NCI-H146 (cell line): ENCODE measurements at regions not wholly inside any gene's neighbourhood (a gene's known extent, or its start where the extent isn't known, plus 50 kb on each side); places are given as distances from the start of the nearest gene placed in this dataset.
A peak's percentile ranks its signal among the peaks of the same experiment; 100 is the strongest.

Experiments
- DNase-seq: peaks from one replicate; lab custom pipeline; 2025; lab: John Stamatoyannopoulos, UW

DNA sequence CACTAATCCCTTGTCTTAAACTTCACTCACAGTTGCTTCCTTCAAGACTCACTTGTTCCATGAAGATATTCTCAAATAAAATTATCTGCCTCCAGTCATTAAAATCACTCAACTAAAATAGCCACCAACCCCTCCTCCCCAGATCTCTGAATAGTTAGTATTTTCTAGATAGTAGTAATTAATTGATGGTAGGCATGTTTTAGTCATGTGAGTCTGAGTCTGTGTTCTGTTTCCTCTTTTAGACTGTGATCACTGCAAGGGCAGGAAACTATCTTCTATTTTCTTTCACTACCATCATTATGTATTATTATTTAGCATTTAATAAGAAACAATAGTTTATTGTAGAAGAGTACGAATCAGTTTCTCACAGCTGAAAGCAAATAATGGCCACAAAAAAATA is 1080.5 kb downstream of the IGSF11 start:
- DNase-seq, result no peak

DNA sequence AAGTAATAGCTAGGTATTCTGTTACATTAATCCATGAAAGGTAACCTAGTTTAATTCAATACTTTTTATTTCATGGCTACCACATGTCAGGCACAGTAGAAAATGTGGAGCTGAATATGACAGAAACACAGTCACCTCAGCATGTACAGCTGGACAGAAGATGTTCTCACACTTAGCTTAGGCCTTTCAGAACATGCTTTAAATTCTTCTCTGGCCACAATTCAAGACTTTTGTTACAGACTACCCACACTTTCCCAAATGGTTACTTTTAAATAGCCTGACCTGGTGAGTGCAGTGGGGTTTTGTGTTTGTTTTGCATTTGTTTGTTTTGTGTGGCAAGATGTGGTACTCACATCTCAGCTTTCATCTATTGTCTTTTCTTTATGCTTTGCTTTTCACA is 1079.5 kb downstream of the IGSF11 start:
- DNase-seq, result no peak

DNA sequence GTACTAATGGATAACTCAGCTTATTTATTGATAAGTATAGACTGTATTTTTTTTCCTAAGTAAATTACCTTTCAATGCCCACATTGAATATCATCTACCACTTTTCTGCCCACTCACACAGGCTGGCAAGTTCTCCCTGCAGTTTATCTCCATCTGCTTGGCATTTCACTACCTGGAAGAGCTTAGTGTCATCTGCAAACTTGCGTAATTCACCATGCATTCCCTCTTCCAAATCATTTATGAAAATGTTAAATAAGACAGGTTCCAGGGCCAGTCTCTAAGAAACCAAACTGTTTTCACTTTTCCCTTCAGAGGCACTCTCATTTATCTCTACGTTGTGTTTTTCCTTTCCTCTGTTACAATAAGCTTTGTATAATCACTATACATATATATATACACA is 1076.6 kb downstream of the IGSF11 start:
- no peak for DNase-seq

DNA sequence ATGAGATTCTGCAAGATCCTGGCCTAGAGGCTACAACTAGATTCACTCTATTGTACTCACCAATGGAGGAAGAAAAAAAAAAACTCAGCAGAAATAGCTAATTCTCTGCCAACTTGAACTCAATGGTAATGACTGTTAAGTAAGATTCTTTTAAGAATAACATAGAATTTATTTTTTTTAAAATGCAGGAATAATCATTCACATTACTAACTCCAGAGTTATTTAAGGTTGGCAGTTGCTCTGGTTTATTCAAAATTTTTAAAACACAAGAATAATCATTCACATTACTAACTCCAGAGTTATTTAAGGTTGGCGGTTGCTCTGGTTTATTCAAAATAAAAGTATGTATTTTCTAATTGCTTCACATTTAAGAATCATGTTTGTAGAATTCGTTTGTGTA is 1071.9 kb downstream of the IGSF11 start:
- DNase-seq, result no peak

DNA sequence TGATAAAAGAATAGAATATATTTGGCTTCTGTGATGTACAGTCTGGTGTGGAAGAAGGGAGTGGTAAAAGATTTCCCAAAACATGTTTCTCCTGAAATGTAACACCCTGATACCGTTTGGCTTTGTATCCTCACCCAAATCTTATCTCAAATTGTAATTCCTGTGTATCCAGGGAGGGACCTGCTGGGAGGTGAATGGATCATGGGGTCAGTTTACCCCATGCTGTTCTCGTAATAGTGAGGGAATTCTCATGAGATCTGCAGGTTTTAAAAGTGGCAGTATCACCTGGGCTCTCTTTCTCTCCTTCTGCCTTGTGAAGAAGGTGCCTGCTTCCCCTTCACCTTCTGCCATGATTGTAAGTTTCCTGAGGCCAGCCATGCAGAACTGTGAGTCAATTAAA is 1070.8 kb downstream of the IGSF11 start:
- DNase-seq, result no peak

DNA sequence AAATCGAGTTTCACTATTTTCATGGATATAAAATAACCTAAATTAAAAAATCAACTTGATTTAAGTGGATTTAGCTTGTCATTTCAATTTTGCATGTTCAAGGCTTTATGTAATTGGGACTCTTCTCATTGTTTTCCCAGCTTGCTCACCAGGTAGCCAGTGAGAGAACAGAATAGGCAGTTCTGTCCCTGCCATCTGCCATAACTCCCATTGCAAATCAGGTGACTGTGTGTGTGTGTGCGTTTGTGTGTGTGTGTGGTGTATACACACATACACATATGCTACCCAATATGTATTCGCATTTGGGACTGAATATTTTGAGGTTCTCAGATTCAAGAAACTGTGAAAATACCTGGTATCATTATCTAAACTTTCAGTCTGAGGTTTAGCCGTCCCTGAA is 1069.8 kb downstream of the IGSF11 start:
- no peak for DNase-seq

DNA sequence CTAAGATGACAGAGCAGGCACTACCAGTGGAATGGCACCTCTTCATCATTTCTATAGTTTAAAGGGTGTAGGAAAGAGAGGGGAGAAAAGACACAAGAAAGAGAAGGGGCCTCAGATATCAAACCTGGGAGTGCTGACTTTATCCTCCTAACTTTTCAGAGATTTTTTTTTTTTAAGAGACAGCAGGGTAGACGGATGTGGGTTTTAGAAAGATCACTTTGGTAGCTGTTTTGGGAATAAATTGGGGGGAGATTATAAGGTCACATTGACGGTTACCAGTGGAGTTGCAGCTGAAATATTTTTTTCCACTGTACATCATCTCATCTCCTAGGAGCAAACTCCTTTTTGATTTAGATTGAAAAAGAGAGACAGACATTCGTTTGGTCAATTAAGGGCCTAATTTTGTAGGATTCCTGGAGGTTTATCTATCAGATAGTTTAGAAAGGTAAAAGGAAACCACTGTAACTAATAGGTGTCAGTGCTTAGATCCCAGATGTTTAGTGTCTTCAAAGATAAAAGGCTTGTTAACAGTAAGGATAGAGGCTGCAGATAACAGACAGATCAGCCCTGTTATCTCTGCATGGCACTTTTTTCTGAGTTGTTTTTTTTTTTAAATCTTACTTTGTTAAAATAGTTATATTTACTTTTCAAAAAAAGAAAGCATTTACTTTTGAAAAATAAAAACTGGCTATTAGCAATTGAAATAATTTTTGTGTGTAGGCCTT is 1057.0 kb downstream of the IGSF11 start:
- DNase-seq, result no peak

DNA sequence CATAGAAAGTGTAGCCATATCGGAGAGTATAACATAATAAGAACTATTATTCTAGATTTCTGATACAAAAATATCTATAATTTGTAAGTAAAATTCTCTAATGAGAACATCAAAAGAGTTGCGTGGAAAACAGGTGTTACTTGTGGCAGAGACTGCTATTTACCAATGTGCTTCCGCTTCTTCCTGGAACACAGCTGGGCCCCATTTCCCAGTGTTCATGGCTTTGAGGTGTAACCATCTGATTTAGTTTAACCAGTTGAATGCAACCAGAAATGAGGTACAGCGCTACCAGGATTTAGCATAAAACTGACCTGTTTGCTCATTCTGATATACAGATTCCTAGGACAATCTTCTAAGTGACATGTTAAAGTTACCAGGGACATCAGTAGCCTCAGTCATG is 1055.2 kb downstream of the IGSF11 start:
- no peak for DNase-seq

DNA sequence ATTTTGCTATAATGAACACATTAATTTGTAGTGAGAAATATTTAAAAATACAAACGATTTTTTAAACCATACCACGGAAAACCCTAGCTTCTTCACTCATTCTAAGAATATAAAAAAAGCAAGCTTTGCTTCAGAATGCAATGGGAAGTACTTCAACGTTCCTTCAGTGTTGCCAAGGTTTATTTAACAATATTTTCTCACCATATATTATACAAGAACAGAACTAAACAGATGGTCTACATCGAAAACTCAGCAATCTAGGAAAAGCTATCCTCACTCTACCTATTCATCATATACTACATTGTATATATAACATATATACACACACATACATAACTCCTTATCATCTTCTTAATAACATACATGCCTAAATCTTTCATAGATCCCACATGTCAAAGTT is 1047.4 kb downstream of the IGSF11 start:
- DNase-seq, result no peak

DNA sequence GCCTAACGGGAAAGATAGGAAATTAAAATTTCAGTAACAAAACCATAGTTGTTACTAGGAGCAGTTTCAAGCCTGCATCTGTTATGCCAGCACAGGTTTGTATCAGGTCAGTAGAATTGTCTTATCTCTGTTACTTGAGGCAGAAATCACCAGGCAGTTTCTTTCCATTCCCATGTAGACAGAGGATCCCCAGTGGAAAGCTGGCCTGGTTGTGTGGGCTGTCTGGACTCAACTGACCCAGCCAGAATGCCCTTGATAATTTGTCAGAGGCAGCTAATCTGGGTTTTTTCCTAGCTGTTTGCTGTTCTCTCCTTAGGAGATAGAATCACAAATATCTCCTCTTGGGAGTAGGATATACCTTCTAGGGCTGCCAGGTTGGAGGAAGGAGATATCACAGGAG is 1044.7 kb downstream of the IGSF11 start:
- no peak for DNase-seq

DNA sequence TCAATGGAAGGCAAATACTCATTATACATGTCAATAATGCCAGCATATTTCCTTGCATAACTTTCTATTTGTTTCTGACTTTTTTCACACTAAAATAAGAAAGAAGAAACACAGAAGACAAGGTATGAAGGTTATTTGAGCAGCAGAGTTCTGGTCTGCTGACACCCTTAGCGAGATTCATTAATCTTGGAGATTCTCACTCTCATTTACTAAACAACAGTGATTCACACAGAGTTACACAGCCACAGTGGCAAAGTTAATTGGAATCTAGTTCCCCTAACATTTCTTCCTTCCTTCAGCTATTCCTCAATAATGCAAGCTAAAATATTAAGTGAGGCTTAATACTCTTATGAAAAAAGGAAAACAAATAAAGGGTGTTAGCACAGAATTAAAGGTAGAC is 1044.0 kb downstream of the IGSF11 start:
- DNase-seq, result no peak

DNA sequence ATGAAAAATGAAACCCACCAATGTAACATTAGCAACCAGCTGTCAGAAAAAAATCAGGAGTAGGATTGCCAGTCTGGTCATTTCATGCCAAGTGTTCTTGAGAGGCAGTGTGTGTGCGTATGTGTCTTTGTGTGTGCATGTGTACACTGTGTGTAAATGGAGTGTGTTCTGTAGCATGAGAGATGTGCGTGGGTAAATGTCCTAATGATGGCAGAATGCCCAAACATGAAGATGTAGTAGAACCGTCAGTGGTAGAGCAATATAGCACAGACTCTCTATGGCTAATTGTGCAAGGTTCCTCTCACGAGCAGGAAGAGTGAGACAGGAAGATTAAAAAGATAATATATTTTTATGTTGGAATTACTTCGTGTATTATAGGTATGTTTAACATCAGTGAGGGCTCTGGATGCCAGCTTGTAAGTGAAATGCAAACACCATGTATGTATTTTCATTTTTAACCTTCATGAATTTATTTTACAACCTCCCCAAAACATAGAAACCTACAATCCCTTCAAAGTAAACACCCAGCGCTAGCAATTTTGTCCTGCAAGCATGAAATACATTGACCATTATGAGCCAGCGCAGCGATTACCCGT is 1038.7 kb downstream of the IGSF11 start:
- no peak for DNase-seq

DNA sequence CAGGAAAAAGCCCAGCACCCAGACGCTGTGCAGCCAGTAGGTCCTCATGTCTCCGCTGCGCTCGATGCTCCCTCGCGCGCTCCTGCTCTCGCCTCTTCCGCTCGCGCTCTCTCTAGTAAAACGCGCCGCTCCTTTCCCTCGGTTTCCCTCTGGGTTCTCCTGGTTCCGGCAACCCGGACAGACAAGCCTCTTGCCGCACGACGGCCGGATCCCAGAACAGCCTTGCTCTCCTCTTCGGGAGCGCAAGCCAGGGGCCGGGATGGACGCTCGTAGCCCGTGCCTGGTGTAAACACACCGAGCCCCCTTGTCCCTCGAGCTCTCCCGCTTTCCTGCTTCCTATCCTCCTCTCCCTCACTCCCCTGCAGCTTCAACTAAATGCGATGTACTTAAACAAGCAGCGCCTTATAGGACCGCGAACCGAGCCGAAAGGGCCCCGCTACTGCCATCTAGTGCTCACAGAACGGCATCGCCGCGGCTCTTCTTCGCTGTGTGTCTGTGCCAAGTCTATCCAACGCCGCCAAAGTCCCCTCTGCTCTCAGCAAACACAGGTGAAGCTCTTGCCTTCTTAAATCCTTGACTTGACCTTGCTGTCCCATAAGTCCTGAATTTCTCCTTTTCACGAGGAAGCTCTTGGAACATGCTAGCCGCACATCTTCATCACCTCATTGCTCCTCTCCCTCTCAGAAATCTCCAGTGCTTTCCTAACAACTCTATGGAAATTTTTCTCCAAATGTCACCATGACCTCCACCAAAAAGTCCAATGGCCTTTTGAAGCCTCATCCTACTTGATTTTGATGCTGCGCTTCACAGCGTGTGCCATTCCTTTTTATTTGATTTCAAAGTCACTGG is 1037.2 kb downstream of the IGSF11 start:
- DNase-seq, result peak; percentile 76

DNA sequence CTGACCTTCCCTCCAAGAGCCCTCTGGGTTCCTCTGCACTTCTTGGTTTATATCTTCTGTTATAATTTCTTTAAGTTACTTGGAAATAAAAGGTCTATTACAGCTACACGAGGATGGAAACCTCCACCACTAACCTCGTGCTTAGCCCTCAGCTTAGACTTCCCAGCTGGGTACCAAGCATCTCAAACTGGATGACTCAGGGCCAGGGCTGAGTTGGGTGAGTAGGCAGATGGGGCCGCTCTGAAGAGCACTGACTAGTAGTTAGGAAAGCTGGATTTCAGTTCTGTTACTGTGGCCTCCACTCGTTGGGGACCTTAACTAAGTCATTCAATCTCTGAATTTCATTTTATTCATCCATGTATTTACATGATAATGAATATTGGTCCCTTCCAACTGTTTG is 1036.6 kb downstream of the IGSF11 start:
- no peak for DNase-seq

DNA sequence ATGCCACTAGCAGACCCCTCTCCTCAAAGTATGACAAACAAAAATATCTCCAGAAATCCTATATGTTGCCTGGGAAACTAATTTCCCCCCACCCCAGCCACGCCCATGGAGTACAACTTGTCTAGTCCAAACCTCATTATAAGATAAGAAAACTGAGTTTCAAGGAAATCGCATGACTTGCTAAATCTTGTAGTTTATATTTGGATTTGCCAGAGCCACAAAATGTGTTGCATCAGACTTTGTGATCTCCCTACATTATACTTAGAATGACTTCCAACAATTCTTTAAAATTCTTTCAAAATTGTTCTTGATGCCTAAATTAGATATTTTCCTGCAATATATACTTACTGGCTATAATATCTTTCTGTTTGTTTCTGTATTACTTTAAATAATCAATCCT is 1034.4 kb downstream of the IGSF11 start:
- no peak for DNase-seq

DNA sequence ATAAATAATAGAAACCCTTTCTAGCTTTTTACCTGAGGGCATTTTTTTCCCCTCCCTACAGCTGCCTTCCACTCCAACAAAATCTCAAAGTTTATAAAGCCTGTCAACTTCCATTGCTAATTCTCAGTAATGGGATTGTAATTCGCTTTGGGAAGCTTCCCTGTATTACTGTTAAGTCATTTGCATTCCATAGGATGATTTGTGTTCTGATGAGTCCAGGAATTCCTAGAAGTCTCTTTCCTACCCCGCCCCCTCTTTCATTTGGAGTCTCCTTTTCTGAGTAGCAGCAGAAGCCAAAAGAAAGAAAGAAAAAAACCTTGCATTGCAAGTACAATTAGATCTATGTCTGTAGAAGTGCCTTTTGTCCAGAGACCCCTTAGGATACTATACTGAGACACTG is 1033.3 kb downstream of the IGSF11 start:
- DNase-seq, result no peak

DNA sequence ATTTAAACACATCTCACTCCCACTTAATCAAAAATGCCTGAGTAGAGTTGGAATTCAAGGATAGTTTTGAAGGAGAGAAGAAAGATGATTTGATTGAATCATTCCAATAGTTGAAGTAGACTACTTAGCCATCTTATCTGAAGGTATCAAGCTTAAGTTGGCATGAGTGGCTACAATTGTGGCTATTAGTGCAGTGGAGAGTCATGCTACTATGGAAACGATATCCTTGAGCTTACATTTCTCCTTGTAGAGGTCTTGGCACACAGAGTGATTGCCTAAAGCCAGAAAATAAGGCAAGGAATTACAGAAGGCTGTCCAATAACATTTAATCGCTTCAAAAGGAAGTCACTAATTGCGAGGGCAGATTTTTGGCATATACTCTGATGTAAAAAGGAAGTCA is 1022.7 kb downstream of the IGSF11 start:
- no peak for DNase-seq

DNA sequence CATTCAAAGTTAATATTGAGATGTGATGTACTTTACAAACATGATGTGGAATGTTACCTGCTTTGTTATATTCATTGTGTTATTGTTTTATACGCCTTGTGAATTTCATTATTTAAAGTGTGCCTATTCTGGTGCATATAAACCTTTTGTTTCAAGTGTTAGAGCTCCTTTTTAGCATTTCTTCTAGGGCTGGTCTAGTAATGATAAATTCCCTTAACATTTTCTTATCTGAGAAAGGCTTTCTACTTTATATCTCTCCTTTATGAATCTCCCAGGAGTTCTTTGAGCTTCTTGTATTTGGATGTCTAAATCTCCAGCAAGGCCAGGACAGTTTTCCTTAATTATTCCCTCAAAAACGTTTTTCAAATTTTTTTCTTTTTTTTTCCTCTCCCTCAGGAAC is 1005.6 kb downstream of the IGSF11 start:
- no peak for DNase-seq

DNA sequence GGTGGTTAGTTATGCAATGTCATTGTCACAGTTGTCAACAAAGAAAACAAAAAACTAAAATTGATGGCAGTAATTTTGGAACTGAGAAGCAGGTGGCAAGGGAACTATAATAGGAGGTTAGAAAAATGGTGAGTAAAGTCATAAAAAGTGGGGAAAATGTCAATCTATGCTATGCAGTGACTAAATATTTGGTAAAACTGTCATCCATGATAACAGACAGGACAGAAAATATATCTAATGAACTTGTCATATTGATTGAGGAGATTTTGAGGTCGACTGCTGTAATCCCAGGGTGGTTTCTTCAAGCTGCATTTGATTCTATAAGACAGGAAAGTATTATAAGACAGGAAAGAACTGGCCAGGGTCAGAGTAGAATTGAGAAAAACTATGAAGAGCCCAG is 998.4 kb downstream of the IGSF11 start:
- DNase-seq, result no peak

DNA sequence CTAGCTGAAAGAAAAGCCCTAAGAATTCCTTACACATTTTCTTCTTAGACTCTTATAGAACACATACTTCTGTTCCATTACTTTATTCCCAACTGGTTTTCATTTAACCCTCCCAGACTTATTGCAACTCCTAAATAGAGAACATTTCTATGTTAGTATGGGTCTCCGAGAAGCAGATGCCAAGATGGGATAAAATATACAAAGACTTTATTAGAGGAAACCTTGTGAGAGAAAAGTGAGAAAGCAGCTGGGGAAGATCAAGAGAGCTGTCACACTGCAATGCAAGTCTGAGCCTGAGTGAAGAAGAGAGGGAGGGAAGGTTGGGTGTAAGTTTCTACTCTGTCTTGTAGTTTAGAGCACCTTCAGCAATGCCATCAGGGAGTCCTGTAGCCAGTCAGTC is 979.3 kb downstream of the IGSF11 start:
- no peak for DNase-seq

DNA sequence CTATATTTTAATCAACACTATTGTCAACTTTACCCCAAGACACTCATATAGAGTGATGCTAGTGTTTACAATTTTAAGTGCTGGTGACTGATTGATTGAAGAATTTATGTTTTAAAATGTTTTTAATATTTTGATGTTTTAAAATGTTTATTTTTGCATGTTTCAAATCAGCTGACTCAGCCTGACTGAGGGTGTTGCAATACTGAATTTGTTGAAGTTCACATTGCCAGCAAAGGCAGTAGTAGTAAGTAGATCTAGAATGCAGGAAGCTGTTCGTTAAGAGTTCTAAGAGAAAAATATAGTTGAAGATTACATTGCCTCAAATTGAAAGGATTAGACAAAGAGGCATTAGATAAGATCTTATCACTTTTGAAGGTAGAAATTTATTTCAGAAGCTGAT is 977.6 kb downstream of the IGSF11 start:
- DNase-seq, result no peak

DNA sequence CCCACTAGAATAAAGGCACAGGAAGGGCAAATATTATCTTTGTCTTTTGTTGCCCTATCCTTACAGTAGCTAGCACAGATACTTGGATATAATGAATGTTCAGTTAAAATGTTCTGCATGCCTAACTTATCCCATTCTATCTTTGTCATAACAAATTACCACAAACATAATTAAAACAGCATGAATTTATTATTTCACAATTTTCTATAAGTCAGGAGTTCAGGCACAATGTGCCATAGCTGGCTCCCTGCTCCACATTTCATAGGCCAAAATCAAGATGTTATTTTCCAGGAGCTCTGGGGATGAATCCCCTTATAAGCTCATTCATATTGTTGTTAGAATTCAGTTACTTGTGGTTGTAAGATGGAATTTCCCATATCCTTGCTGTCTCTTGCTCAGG is 975.5 kb downstream of the IGSF11 start:
- no peak for DNase-seq

DNA sequence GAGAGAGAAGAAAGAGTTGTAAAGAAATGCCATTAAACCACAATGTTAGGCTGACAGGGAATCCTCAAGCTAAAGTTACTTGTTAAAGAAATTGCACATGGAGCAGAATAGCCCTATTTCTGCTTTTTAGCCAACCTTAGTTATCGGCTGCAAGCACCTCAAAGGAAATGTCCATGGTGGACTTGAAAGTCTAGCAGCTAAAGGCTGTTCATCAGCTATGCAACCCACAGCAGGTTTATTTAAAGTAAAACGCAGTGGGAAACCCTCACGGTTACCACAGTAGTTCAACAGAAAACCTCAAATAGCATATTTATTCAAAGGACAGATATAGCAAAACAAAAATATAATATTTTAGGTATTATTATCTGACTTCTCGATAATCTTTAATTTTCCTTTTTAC is 967.2 kb downstream of the IGSF11 start:
- DNase-seq, result no peak
